PC-9 (cell line): ENCODE measurements at regions not wholly inside any gene's neighbourhood (a gene's known extent, or its start where the extent isn't known, plus 50 kb on each side); places are given as distances from the start of the nearest gene placed in this dataset.

Experiments used
- BruUV-seq: library from RNA; stranded (reverse); fragments of 400-500 nt; replicated peaks from 2 replicates; lab custom pipeline; 2021; lab: Mats Ljungman, UMichigan
- CTCF ChIA-PET: fragments of 300-600 bp; sonication (Branson Sonifier 250); formaldehyde crosslinking; loops from one replicate; lab custom pipeline; 2022; ENCODE audit warnings: antibody characterized with exemption; lab: Charles Lee
- POLR2A ChIA-PET: fragments of 300-600 bp; sonication (Branson Sonifier 250); formaldehyde crosslinking; loops from one replicate; lab custom pipeline; 2022; ENCODE audit warnings: antibody characterized with exemption; ENCODE audit not compliant: unreplicated experiment; lab: Charles Lee
- DNase-seq, 2 experiments: peaks; one replicate each; pipeline versions ENCODE4 v3.0.0 to v3.0.0-alpha.2; 2015 to 2022; ENCODE audit warnings: mixed read lengths in 1 of 2
- H2AFZ ChIP-seq: fragments of 200-600 bp; sonication (generic); 2 replicates; pipeline ENCODE4 v1.8.1; 2017; ENCODE audit warnings: antibody characterized with exemption
- H3F3A ChIP-seq: fragments of 200-600 bp; sonication (generic); 2 replicates; pipeline ENCODE4 v1.8.1; 2017; ENCODE audit warnings: antibody characterized with exemption, mild to moderate bottlenecking, low read depth; ENCODE audit not compliant: insufficient read depth
- H3K27ac ChIP-seq: fragments of 200-600 bp; sonication (generic); 2 replicates; pipeline ENCODE4 v1.6.1; 2016; ENCODE audit warnings: mixed run types
- H3K27me3 ChIP-seq: fragments of 200-600 bp; sonication (generic); 2 replicates; pipeline ENCODE4 v1.6.1; 2016; ENCODE audit warnings: low read depth, mixed run types; ENCODE audit not compliant: insufficient read depth
- H3K36me3 ChIP-seq: fragments of 200-600 bp; sonication (generic); 2 replicates; pipeline ENCODE4 v1.6.1; 2016; ENCODE audit warnings: low read depth, mixed run types
- H3K4me1 ChIP-seq: fragments of 200-600 bp; sonication (generic); replicated peaks from 2 replicates; pipeline ENCODE4 v1.6.1; 2016; ENCODE audit warnings: mixed run types; ENCODE audit not compliant: insufficient read depth
- H3K4me2 ChIP-seq: fragments of 200-600 bp; sonication (generic); 2 replicates; pipeline ENCODE4 v1.6.1; 2017; ENCODE audit warnings: mixed run types
- H3K4me3 ChIP-seq: fragments of 200-600 bp; sonication (generic); 2 replicates; pipeline ENCODE4 v1.6.1; 2016; ENCODE audit warnings: mixed run types
- H3K79me2 ChIP-seq: fragments of 200-600 bp; sonication (generic); 2 replicates; pipeline ENCODE4 v1.6.1; 2017; ENCODE audit warnings: low read depth, mixed run types
- H3K9me2 ChIP-seq: fragments of 200-600 bp; sonication (generic); 2 replicates; pipeline ENCODE4 v1.8.1; 2017; ENCODE audit warnings: mild to moderate bottlenecking; ENCODE audit not compliant: insufficient read depth
- H3K9me3 ChIP-seq: fragments of 200-600 bp; sonication (generic); 2 replicates; pipeline ENCODE4 v1.8.1; 2016; ENCODE audit warnings: low read depth; ENCODE audit not compliant: insufficient read depth
- H4K20me1 ChIP-seq: fragments of 200-600 bp; sonication (generic); 2 replicates; pipeline ENCODE4 v1.8.1; 2017; ENCODE audit not compliant: insufficient read depth
- EZH2 ChIP-seq: fragments of 200-600 bp; sonication (generic); IDR thresholded peaks from 2 replicates; pipeline ENCODE4 v1.8.0; 2017; ENCODE audit warnings: antibody characterized with exemption, low read depth
- intact Hi-C: fragments of 100-400 bp; cut with micrococcal nuclease; formaldehyde crosslinking; loops from one replicate; pipeline ENCODE4 v1.10.0; 2022; ENCODE audit not compliant: unreplicated experiment
- TF ChIP-seq, protein P1 (sequence below): fragments of 200-600 bp; sonication (generic); conservative IDR thresholded peaks from 2 replicates; pipeline ENCODE4 v1.6.1; 2017; ENCODE audit warnings: mixed run types, antibody characterized with exemption, mild to moderate bottlenecking, moderate library complexity

DNA sequence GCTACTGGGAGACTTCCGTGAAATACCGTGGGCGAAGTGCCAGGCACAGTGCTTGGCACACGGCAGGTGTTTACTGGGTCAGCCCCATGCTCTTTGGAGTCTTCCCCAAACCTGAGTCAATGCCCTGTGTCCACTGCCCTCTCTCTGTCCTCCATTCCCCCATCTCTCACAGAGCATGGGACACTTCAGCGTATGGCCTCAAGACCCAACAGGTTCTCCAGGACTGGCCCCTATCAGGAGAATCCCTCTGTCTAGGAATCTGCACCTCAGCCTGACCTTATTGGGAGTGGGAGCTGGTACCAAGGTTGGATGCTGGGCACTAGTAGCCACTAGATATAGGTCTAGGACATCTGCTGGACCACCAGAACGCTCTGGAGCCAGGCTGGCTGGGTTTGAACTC lies 67.2 kb upstream of the LMO1 start:
- H4K20me1 ChIP-seq: no peaks in the 10 kb centered on the region
- H3K4me2 ChIP-seq: no peak overlapping the region
- no peak overlapping the region for H2AFZ ChIP-seq
- POLR2A ChIA-PET: no interaction called here
- BruUV-seq: no TSS peak
- H3K9me3 ChIP-seq: no peaks in the 10 kb centered on the region
- H3K36me3 ChIP-seq: no peaks in the 10 kb centered on the region
- DNase-seq: no peak
- H3F3A ChIP-seq: peaks cover 12% of the 10 kb centered on the region; the same call in 1 of the 2 replicates
- peaks cover 28% of the 10 kb centered on the region for H3K4me1 ChIP-seq
- H3K27ac ChIP-seq: no peak overlapping the region
- H3K27me3 ChIP-seq: no peaks in the 10 kb centered on the region
- H3K9me2 ChIP-seq: no peaks in the 10 kb centered on the region
- CTCF ChIA-PET: no interaction called here
- TF ChIP-seq, protein P1, sequence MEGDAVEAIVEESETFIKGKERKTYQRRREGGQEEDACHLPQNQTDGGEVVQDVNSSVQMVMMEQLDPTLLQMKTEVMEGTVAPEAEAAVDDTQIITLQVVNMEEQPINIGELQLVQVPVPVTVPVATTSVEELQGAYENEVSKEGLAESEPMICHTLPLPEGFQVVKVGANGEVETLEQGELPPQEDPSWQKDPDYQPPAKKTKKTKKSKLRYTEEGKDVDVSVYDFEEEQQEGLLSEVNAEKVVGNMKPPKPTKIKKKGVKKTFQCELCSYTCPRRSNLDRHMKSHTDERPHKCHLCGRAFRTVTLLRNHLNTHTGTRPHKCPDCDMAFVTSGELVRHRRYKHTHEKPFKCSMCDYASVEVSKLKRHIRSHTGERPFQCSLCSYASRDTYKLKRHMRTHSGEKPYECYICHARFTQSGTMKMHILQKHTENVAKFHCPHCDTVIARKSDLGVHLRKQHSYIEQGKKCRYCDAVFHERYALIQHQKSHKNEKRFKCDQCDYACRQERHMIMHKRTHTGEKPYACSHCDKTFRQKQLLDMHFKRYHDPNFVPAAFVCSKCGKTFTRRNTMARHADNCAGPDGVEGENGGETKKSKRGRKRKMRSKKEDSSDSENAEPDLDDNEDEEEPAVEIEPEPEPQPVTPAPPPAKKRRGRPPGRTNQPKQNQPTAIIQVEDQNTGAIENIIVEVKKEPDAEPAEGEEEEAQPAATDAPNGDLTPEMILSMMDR: no peak
- no peak for TF ChIP-seq EZH2
- intact Hi-C loops: loop anchor here (5.0 kb wide), 1 partner anchor 104 kb away; no protein-coding TSS in a partner anchor
- no peaks in the 10 kb centered on the region for H3K79me2 ChIP-seq
- no peak overlapping the region for H3K4me3 ChIP-seq

DNA sequence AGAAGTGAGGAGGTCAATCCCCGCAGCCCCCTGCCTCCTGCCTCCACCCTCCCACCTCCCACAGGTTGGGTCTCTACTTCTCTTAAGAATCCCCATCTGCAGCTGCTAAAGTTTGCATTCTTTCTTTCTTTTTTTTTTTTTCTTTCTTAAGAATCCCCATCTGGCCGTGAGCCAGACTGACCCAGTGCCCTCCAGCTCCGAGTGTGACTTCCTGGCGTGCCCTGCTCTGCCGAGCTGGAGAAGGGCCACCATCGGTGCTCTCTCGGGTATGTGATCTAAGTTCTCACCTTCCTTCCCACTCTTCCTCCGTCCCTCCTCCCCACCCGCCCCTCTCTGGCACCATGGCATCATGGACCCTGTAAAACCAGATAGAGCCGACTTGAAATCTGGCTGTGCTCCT lies 66.7 kb upstream of the LMO1 start:
- H3F3A ChIP-seq: peaks cover 7% of the 10 kb centered on the region; the same call in 1 of the 2 replicates
- H3K79me2 ChIP-seq: no peaks in the 10 kb centered on the region
- H3K4me3 ChIP-seq: no peak overlapping the region
- ChIA-PET POLR2A (no interaction called here), CTCF (no interaction called here)
- no peak overlapping the region for H2AFZ ChIP-seq
- peaks cover 23% of the 10 kb centered on the region for H3K4me1 ChIP-seq
- no peaks in the 10 kb centered on the region for H3K9me3 ChIP-seq
- H3K4me2 ChIP-seq: no peak overlapping the region
- no peak for DNase-seq
- TF ChIP-seq EZH2: no peak
- TF ChIP-seq, protein P1: no peak
- intact Hi-C loops: loop anchor here (5.0 kb wide), 1 partner anchor 103 kb away; no protein-coding TSS in a partner anchor
- H3K27me3 ChIP-seq: no peaks in the 10 kb centered on the region
- no peaks in the 10 kb centered on the region for H3K9me2 ChIP-seq
- BruUV-seq: no TSS peak
- H3K27ac ChIP-seq: no peak overlapping the region
- H3K36me3 ChIP-seq: no peaks in the 10 kb centered on the region
- no peaks in the 10 kb centered on the region for H4K20me1 ChIP-seq

DNA sequence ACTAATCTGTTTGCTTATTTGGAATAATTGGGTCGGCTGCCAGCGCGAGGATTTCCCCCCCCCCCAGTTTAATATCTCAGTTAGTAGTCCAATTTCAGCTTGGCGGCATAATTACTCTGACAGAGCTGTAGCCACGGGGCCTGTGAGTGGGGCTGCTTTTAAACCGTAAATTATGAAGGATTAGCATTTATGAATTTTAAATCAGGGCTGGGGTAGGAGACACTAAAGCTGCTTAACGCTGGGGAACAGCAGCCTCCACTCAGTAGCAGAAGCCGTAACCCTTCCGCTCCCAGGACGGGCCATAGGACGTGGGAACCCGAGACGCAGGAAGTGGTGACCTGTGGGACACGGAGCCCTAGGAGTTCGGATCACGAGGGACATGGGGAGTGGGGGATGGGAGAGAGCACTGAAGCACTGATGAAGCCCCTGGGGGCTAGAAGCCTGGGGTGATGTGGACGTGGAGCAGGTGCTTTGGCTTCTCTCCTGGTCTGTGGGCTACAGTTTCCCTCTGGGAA lies 66.2 kb upstream of the LMO1 start:
- H3K27me3 ChIP-seq: no peaks in the 10 kb centered on the region
- intact Hi-C loops: loop anchor here (2.0 to 5.0 kb wide), 2 partner anchors 103 to 629 kb away; no protein-coding TSS in a partner anchor
- no peaks in the 10 kb centered on the region for H3K9me3 ChIP-seq
- no peaks in the 10 kb centered on the region for H3K36me3 ChIP-seq
- ChIA-PET POLR2A (no interaction called here), CTCF (no interaction called here)
- H3K4me2 ChIP-seq: no peak overlapping the region
- no TSS peak for BruUV-seq
- H3F3A ChIP-seq: 0 out of 2 replicates have a peak, but pooled peaks cover 3% of the 10 kb centered on the region
- no peak overlapping the region for H3K27ac ChIP-seq
- TF ChIP-seq, protein P1: no peak
- no peak for TF ChIP-seq EZH2
- H2AFZ ChIP-seq: no peak overlapping the region
- no peaks in the 10 kb centered on the region for H3K9me2 ChIP-seq
- no peak for DNase-seq
- H3K79me2 ChIP-seq: no peaks in the 10 kb centered on the region
- peaks cover 18% of the 10 kb centered on the region for H3K4me1 ChIP-seq
- no peaks in the 10 kb centered on the region for H4K20me1 ChIP-seq
- H3K4me3 ChIP-seq: no peak overlapping the region
